ENCODE measurements at regions not wholly inside any gene's neighbourhood (a gene's known extent, or its start where the extent isn't known, plus 50 kb on each side); places are given as distances from the start of the nearest gene placed in this dataset.

- TF ChIP-seq GATA2 (IDR thresholded peaks at IDR 0.05; ENCODE audit: low read depth, low read length) (no peak), GATA3 (IDR thresholded peaks at IDR 0.05; ENCODE audit: low read depth, low read length) (no peak)
These were observed 80.8 kb upstream of the PTPN1 start for GRCh38 chr20:50429412-50429811.

GRCh38 chr20:50431066-50431450 lies 79.1 kb upstream of the PTPN1 start:
- no peak for TF ChIP-seq GATA3 (IDR thresholded peaks at IDR 0.05; ENCODE audit: low read depth, low read length)
- no peak for TF ChIP-seq GATA2 (IDR thresholded peaks at IDR 0.05; ENCODE audit: low read depth, low read length)

- TF ChIP-seq GATA2 (IDR thresholded peaks at IDR 0.05; ENCODE audit: low read depth, low read length): no peak
- no peak for TF ChIP-seq GATA3 (IDR thresholded peaks at IDR 0.05; ENCODE audit: low read depth, low read length)
These were observed 77.0 kb upstream of the PTPN1 start for GRCh38 chr20:50433001-50433761.

- TF ChIP-seq GATA2 (IDR thresholded peaks at IDR 0.05; ENCODE audit: low read depth, low read length) (no peak), GATA3 (IDR thresholded peaks at IDR 0.05; ENCODE audit: low read depth, low read length) (no peak)
These were observed 75.9 kb upstream of the PTPN1 start for GRCh38 chr20:50434321-50434652.

GRCh38 chr20:50434653-50435396 lies 75.4 kb upstream of the PTPN1 start:
- TF ChIP-seq GATA3 (IDR thresholded peaks at IDR 0.05; ENCODE audit: low read depth, low read length): no peak
- TF ChIP-seq GATA2 (IDR thresholded peaks at IDR 0.05; ENCODE audit: low read depth, low read length): no peak

GRCh38 chr20:50435397-50436051 lies 74.7 kb upstream of the PTPN1 start:
- TF ChIP-seq GATA3 (IDR thresholded peaks at IDR 0.05; ENCODE audit: low read depth, low read length): no peak
- no peak for TF ChIP-seq GATA2 (IDR thresholded peaks at IDR 0.05; ENCODE audit: low read depth, low read length)

GRCh38 chr20:50436052-50436656 lies 74.0 kb upstream of the PTPN1 start:
- TF ChIP-seq GATA2 (IDR thresholded peaks at IDR 0.05; ENCODE audit: low read depth, low read length) (no peak), GATA3 (IDR thresholded peaks at IDR 0.05; ENCODE audit: low read depth, low read length) (no peak)

GRCh38 chr20:50436696-50437095 lies 73.5 kb upstream of the PTPN1 start:
- TF ChIP-seq GATA3 (IDR thresholded peaks at IDR 0.05; ENCODE audit: low read depth, low read length): no peak
- no peak for TF ChIP-seq GATA2 (IDR thresholded peaks at IDR 0.05; ENCODE audit: low read depth, low read length)

GRCh38 chr20:50438986-50439407 lies 71.2 kb upstream of the PTPN1 start:
- TF ChIP-seq GATA2 (IDR thresholded peaks at IDR 0.05; ENCODE audit: low read depth, low read length): no peak
- no peak for TF ChIP-seq GATA3 (IDR thresholded peaks at IDR 0.05; ENCODE audit: low read depth, low read length)

- TF ChIP-seq GATA2 (IDR thresholded peaks at IDR 0.05; ENCODE audit: low read depth, low read length) (no peak), GATA3 (IDR thresholded peaks at IDR 0.05; ENCODE audit: low read depth, low read length) (no peak)
These were observed 70.4 kb upstream of the PTPN1 start for GRCh38 chr20:50439539-50440453.

GRCh38 chr20:50442512-50442911 lies 67.7 kb upstream of the PTPN1 start:
- TF ChIP-seq GATA2 (IDR thresholded peaks at IDR 0.05; ENCODE audit: low read depth, low read length) (no peak), GATA3 (IDR thresholded peaks at IDR 0.05; ENCODE audit: low read depth, low read length) (no peak)

- TF ChIP-seq GATA3 (IDR thresholded peaks at IDR 0.05; ENCODE audit: low read depth, low read length): no peak
- TF ChIP-seq GATA2 (IDR thresholded peaks at IDR 0.05; ENCODE audit: low read depth, low read length): no peak
These were observed 64.6 kb upstream of the PTPN1 start for GRCh38 chr20:50445354-50446151.
